ENCODE measurements at regions not wholly inside any gene's neighbourhood (a gene's known extent, or its start where the extent isn't known, plus 50 kb on each side); places are given as distances from the start of the nearest gene placed in this dataset.

GRCh38 chr16:24418733-24419132 is 120.6 kb upstream of the RBBP6 start:
- TF ChIP-seq CTCF (conservative IDR thresholded peaks at IDR 0.05; ENCODE audit: low read depth, low read length): no peak
- TF ChIP-seq RAD21 (IDR thresholded peaks at IDR 0.05; ENCODE audit: low read length): no peak

Measured in IMR-90 (cell line).